ENCODE measurements at regions not wholly inside any gene's neighbourhood (a gene's known extent, or its start where the extent isn't known, plus 50 kb on each side); places are given as distances from the start of the nearest gene placed in this dataset.

DNA sequence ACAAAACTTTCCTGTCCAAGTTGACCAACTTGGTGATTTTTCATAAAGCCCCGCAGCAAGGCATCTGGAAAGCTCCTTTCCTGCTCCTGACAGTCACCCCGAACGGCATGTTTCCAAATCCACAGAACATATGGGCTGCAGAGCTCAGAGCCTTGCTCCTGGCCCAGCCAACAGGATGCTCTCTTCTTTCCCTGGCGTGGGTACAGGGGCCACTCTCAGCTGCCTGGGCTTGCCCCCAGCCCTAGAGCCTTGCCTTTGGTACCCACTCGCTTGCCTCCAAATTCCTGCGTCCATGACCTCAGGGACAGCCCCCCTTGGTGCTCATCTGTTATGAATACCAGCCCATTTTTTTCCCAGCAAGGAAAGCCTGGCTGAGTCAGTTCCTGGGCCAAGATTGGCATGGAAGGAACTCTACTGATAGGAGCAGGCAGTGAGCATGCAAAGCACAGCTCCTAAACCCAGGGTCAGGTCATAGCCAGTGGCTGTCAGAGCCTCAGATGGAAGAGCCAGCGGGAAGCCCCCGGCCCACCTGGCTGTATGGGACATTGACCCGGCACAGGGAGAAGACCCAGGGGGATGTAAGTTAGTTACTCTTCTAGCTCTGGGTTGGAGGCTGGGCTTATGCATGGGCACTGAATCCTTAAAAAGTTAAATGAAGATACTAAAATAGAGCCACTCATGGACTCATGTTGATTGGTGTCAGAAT, 105.3 kb upstream of the RTL1 start:
- TF ChIP-seq POLR2AphosphoS5 (IDR thresholded peaks at IDR 0.05; ENCODE audit: borderline replicate concordance, low read depth, low read length), result no peak
- TF ChIP-seq EZH2 (IDR thresholded peaks at IDR 0.05), result no peak
- no peak for TF ChIP-seq FOXP2 (optimal IDR thresholded peaks at IDR 0.05; ENCODE audit: control extremely low read depth, extremely low read length, insufficient read depth)

Measured in SK-N-MC (cell line).